ENCODE measurements at regions not wholly inside any gene's neighbourhood (a gene's known extent, or its start where the extent isn't known, plus 50 kb on each side); places are given as distances from the start of the nearest gene placed in this dataset.

DNA sequence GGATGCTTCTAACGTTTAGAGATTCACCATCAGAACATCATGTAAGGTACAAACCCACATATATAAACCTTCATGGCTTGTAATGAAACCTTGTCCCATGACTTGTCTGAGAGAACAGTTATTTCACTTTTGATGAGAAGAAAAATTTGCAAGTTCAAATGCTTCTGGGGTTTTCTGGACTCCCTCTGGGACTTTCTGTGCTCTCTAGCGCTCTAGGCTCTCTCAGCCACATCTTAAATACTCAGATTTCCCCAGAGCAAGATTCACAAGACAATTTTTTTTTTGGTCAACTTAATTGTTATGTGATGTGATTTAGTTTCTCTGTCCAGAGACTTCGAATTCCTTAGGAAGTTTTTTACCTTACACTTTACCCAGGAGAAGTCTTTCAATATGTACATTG lies 282.8 kb upstream of the EDNRB start:
- no peak for DNase-seq

DNA sequence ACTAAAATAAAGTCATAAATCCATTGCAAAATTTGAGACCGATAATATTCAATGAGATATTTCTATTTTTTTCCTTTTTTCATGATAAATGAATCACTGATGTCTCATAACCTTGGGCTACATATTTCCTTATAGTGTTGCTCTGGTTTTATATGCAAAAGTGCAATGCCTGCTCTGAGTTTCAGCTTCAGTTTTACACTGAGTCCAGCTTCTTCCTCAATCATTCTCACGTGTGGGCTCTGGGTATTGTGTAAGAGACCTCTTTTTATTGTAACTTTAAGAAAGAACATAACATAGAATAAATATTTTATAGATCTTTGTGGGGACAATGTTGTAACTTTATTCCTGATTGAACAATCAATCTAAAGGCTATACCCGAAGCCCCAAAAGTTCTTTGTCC lies 280.2 kb upstream of the EDNRB start:
- no peak for DNase-seq

DNA sequence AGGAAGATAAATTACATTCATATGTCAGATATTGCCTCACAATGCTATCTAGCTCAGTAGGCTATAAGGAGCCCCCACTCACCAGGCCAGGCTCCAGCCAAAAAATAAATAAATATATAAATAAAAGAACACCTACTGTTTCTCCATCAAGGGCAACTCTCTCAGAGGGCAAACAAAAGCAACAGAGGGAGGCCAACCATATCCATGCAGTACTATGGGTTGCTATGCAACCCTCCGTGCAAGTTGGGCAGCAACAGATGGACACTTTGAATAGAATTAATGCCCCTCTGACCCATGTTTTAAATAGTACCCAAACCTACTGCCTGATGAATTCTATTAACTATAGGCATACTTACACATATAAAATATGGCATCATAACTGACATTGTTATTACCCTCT lies 279.8 kb upstream of the EDNRB start:
- DNase-seq, result no peak

DNA sequence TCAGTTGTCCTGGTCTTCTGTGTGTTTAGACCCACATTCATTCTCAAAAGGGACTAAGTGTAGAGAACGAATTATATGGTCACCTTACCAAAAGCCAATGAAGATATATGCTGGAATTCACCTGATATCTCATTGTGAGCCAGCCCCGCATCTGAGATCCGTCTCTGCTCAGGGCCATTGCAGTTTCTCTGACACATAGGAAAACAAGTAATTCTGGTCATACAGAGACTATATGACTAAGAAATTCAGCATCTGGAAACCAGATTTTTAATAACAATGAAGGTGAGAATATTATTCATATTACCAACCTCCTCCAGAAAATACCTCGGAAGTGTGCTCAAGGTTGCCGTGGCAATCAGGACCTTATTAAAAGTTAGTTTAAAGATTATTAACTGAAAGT lies 278.6 kb upstream of the EDNRB start:
- DNase-seq, result no peak

DNA sequence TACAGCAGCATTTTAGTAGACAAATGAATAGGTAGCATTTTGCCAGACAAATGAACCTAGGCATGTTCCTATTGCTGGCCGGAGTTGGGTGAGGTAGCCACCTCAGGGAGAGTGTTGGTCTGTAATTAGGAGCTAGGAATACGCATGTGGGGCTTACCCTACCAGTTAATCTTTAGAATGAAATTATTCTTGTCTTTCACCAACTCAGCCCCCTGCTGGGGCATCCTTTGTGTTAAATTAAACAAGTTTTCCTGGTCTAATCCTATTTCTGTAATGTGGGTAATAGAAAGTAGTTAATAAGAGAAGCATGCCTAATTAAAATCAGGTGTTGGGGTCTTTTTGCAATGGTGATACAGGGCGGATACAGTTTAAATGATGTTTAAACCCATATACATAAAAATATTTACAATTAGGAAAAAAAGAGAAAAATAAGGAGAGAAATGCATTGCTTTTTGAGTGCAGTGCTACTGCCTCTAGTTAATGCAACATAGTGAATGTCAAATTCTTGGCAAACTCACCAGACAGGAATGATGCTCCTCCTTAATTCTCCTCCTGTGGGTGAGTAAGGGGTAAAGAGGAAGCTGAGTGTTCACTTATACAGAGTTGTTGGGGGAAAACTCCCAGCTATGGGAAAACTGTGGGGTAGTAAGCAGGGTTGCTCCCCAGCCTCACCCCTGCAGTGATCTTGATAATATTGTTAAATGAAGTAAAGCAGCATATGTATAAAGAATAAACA lies 276.4 kb upstream of the EDNRB start:
- DNase-seq, result no peak

DNA sequence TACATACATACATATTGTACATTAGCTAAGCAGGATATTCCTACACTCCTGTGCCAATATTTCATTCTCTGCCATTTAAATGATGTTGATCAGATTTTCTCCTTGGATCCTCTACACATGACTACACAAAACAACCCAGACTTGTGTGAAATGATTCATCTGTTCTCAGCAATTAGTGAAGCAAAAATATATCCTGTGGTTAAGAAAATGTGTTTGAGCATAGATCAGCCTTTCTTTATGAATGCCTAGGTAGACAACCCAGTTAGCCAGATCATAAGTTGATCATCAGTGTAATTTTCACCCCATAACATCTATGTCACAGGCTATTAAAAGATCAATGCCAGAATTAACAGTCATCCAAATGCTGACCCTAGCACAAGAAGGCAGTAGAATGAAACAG lies 275.2 kb upstream of the EDNRB start:
- DNase-seq, result no peak

DNA sequence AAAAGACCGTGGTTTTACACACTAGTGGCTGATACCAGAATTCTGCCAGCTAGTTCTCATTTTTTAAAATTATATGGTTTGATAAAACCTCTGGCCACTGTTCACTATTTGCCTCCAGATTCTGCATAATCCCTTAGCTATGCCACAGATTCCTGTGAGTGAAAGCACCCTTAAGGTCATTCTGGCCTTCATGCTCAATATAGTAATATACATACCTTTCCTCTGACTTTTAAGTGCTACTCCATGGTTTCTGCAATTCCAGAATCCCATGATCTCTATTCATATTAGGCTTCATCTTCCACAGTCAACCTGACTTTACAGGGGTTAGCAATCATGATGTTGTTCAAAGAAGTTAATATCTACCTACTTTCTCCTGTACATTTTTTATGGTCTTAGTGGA lies 274.1 kb upstream of the EDNRB start:
- DNase-seq, result no peak

DNA sequence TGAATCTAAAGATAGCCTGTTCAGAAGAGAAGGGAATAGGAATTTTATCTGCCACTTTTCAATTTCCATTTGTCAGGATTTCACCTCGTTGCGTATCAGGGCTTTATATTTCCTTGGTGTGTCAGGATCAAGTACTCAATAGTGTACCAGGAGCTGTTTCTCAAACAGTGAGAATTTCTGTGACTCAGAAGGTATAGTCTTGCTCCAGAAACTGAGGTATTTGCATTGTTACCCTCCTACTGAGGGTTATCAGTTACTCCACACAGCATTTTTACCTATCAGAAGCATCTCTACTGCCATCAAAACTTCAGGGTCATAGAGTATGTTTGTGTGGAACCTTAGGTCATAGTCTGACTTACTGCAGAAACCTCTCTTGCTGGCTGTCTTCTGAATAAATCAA lies 271.7 kb upstream of the EDNRB start:
- DNase-seq, result no peak

DNA sequence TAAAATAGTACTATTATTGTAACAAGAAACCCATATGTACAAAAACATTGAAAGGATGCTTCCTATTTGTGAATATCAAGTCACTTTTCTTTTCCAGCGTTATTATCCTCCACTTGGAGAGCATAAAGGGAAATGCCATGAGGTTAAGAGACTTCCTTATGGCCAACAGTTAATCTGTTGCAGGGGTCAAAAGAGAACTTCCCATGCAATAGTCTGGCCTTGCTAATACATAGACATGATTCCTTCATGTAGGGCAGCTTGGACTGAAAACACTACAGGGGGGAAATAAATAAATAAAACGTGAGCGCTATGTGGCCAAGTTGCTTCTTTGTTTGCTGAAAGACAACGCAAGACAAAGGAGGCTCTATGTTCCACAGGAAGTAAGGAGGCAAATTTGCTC lies 269.1 kb upstream of the EDNRB start:
- DNase-seq, result no peak

DNA sequence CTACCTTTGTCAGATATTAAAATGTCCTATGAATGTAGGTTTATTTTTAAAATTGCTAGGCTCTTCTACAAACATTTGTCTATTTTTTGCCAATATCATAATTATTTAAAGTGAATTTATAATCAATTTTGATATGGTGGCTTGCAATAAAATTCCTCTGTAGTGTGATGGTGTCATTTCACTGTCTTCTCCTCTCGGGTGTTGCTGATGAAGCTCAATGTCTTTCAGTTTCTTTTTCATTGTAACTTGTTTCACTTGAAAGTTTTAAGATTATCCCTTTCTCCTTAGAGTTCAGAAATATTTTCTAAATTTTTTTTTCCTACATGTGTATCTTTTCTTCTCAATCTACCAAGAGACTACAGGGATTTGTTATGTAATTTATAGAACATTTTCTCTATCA lies 267.1 kb upstream of the EDNRB start:
- DNase-seq, result no peak

DNA sequence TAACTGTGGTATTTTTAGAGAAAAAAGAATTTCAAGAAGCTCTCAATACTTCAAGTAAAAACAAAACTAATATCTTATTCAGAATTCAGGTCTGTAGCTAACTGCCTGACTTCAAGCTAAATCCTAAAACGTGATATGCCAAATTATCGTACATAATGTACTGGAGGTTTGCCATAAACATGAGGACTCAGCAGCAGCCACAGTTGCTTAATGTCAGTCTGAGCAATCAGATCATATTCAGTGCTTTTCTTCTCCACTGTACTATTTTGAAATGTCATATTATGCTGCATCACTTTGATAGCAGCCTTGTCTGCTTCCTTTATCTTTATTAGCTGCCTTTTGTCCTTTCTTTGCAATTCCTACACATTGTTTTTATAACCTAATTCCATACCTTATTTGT lies 265.1 kb upstream of the EDNRB start:
- no peak for DNase-seq

DNA sequence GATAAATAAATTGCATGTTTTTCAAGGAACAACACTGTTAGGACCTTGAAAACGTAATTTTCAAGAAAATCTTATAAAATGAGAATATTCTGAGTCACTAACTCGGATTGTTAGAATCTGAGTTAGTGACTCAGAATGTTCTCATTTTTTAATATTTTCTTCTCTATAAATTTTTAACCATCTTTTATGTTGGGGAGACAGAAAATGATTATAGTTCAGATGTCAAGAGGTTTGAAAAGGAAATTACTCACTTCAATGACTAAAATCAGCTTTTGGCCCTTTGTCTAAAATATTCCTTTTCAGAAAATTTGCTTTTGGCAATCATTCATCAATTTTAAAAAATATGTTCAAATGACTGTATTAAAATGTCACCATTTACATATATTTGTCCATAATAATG lies 264.2 kb upstream of the EDNRB start:
- no peak for DNase-seq

DNA sequence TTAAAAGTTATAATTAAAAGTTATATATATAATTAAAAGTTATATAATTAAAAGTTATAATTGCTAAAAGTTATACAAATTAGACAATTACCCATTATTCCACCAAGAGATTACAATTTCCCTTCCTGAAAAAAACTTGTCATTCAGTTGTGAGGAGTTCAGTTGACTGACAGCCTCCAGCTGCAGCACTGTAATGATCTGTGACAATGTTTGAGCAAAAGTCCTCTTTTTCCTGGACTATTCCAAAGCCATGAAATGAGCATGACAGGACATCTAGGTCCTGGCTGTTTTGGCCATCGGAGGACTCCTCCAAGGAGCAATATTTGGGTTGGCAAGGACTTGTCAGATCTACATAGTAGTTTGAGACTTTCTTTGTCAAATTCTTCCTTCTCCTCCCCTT lies 258.7 kb upstream of the EDNRB start:
- no peak for DNase-seq

DNA sequence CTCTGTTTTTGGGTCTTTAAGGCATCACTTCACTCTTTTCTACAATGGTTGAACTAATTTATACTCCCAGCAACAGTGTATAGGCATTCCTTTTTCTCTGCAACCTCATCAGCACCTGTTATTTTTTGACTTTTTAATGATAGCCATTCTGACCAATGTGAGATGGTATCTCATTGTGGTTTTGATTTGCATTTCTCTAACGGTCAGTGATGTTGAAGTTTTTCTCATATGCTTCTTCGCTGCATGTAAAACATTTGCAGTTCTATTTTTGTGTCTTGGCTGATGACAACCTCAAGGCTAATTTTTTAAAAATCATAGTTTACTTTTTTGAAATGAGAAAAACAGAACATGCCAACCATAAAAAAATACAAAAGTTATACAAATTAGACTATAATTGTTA lies 258.2 kb upstream of the EDNRB start:
- no peak for DNase-seq

DNA sequence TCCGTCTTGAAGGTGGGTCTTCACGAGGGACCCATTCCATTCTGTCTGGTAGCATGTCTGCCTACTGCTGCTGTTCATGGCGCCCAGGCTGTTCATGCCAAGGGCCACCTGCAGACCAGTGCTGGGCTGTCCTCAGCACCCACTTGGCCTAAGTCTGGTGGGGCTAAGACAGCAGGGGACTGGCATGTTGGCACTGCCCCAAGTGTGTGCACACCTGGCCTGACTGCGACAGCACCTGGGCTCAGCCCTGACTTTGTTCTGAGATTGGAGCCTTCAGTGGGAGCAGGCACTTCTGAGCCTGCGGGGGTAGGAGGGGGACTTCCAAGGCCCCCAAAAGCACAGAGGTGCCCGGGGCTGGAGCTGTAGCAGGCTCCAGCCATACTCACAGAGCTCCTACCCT lies 250.8 kb upstream of the EDNRB start:
- DNase-seq, result no peak

DNA sequence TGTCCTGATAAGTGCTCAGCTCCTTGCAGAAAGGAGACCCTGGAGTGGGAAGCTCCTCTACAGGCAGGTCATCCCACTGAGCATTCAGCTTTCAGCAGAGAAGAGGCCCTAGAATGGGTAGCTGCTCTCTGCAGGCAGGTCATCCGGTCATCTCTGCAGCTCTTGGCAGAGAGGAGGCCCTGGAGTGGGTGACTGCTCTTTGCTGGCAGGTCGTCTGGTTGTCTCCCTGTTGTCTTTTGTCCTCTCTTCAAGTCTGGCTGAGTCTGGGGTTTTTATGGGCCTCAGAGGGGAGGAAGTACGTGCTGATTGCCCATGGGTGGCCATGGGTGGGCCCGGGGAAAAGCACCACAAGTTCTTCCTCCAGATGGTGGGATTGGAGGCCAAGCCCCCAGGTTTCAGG lies 250.3 kb upstream of the EDNRB start:
- no peak for DNase-seq

DNA sequence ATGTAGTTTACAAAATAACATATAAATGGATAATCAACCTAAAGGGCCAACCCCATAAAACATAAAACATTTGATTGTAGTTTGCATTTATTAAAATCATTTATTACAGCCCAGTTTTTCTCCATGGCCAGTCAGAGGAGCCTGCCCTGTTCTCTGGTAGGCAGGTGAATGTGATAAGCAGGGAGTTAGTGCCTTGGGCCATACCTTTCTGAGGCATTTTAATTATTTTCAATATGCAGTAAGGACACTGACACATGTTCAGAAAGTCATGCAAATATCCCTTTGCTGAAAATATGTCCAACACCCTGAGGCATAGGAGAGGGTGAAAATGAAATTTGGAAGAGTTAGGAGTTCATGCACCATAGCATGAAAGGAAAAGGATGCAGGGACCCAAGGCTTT lies 242.6 kb upstream of the EDNRB start:
- no peak for DNase-seq

DNA sequence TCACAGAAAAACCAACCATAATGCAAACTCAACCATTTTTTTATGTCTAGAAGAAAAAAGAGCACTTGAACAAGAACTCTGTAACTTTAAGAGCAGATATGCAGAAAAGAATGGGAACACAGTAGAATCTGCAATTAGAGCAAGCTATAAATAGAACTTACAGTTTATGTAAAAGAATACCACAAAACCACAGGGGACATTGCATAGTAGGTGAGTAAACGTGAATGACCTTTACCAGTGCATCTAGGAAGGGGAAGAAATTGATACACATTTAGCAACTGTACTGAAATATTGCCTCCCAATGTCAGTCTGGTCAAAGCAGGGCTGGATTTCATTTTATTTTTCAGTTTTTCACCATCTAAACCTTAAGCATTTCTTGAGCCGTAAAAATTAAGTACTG lies 242.2 kb upstream of the EDNRB start:
- no peak for DNase-seq

DNA sequence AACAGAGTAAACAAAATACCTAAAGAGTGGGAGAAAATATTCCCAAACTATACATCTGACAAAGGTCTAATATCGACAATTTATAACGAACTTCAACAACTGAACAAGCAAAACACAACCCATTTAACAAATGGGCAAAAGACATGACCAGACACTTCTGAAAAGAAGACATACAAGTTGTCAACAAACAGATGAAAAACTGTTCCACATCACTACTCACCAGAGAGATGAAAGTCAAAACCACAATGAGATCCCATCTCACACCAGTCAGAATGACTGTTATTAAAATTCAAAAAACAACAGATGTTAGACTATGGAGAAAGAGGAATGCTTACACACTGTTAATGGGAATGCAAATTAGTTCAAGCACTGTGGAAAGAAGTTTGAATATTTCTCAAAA lies 233.8 kb upstream of the EDNRB start:
- no peak for DNase-seq

DNA sequence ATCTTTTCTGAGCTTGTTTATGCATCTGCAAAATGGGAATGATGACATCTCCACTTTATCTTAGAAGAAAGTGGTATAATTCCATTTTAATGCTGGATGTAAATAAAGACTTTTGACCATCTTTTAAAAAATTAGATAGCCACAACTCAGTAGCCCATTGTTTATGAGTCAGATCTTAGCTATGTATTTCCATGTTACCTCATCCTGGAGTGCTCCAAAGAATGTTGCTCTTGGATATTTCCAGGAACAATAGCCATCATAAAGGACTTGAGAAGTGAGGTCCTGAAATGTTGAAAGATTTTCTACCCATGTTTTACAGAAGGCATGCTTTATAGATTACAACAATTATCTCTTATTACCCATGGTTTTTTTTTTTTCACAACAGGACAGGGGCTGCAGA lies 229.3 kb upstream of the EDNRB start:
- no peak for DNase-seq

DNA sequence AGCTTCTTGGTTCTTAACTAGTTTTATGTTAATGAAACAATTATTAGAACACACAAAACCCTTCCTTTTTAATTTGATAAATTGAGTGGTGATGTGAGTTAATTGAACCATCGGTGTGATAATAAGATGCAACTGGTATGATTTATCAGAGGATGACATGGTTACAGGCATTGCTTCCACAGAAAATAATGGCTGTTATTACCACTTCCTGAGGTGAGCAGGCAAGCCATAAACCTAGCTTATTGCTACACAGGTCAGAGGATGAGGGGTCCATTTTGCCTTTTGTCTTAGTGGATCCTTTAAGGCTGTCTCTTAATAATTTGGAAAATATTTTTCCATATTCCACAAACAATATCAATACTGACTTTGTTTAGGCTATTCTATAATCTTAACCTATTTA lies 226.6 kb upstream of the EDNRB start:
- DNase-seq, result no peak

DNA sequence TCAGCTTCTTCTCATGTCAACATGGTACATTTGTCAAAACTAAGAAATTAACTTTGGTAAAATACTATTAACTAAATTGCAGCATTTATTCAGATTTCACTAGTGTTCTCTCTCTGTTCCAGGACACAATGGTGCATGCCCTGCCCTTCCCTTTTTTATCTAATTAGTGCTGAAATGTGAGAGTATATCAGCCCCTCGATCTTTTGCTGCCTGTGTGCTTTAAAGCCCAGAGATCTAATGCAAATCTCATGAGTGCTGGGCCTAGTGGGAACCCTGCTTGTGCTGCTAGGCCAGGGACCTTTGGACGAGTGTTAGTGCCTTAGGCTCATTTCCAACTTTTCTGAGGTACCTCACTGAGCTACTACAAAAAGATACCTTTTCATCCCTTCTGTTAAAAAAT lies 221.1 kb upstream of the EDNRB start:
- DNase-seq, result no peak

DNA sequence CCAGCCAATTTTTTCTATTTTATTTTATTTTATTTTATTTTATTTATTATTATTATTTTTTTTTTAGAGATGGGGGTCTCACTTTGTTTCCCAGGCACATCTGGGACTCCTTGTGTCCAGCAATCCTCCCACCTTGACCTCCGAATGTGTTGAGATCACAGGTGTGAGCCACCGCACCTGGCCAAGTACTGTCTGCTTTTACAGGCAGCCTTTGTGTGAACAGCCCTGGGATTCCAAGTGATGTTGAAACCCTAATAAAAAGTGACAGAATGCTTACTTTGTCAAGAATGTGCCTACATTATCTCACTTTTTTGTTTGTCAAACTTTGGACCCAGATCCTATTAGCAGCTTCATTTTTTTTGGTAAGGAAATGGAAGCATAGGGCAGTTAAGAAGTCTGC lies 220.1 kb upstream of the EDNRB start:
- DNase-seq, result no peak

DNA sequence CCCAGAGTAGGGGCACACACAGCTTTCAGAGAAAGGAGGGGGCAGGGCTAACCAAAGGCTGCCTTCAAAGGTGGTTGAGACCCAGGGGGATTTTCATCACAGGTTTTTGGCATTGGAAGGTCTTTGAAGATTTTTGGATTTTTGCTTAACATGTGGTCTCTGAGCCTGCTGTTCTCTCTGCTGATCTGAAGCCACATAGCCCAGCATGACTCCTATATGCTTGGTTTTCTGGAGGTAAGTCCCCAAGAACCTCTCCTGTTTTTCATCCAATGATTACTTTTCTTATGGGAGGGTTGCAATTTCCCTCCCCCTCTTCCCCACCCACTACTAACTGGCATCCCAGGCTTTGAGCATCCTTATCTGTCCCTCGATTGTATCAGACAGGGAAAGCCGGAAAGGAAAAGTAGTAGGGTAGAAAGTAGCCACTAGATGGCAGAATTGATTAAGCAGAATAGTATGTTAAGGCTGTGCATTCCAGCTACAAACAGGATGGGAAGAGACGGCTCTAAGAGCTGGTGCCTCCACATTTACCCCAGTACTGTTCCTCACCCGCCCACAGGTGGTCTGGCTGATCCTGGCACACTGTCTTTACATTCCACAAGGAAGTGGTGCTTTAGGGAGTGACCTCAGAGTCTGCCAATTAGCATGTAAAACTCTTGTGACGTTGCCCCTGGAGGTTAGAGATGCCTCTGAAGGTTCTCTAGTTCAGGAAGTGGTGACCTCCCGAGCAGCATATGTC lies 218.9 kb upstream of the EDNRB start:
- DNase-seq, result peak; percentile 62

DNA sequence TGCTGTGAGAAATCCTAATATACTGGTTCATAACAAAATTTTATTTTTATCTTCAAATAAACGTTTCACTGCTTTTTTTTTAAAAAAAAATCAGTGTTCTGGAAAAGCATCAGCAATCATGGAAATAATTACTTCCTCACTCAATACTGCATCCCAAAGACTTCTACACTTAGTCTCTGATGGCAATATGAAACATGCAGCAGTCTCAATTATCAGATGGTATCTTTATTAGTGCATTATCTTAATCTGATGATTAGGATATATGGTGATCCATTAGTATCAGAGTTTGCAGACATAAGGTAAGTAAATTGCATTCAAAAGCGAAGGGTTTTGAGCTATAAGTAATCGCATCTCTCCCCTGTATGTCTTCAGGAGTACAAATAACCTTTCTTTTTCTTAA lies 218.3 kb upstream of the EDNRB start:
- no peak for DNase-seq

Data from NCI-H1436 (cell line).